K562 (cell line): ENCODE measurements at regions not wholly inside any gene's neighbourhood (a gene's known extent, or its start where the extent isn't known, plus 50 kb on each side); places are given as distances from the start of the nearest gene placed in this dataset.

ENCODE experiments used
- ATAC-seq: fragments of 200-7000 bp; cut with Tn5 transposase; 3 replicates; pipeline ENCODE4 v1.9.1; 2020; ENCODE audit warnings: moderate library complexity
- BruUV-seq: library from RNA; stranded (reverse); fragments of 400-500 nt; replicated peaks from 2 replicates; lab custom pipeline; 2021; lab: Mats Ljungman, UMichigan
- CTCF ChIA-PET: fragments of 300-600 bp; formaldehyde crosslinking; extraction: SDS; loops from one replicate; lab custom pipeline; 2021; ENCODE audit warnings: low intra/inter-chr PET ratio; lab: Yijun Ruan, JAX
- POLR2A ChIA-PET: fragments of 300-600, 350-650 bp; sonication (Branson Sonifier 250); formaldehyde crosslinking; extraction: SDS; loops from one replicate; lab custom pipeline; 2021; ENCODE audit warnings: antibody characterized with exemption, inconsistent platforms; lab: Yijun Ruan, JAX
- DNase-seq, 4 experiments: peaks; one replicate each; pipeline versions ENCODE4 v3.0.0 to v3.0.0-alpha.2; 2011 to 2018; ENCODE audit warnings: low spot score in 3 of 4, mixed read lengths in 3 of 4; ENCODE audit errors: extremely low read depth in 1 of 4
- FAIRE-seq: peaks from 2 replicates; lab custom pipeline; 2011; peaks lifted over from hg19 to GRCh38; lab: Jason Lieb, UNC
- H2AFZ ChIP-seq: 2 replicates; pipeline ENCODE4 v1.6.0; 2011; ENCODE audit warnings: low read depth, low read length, control low read depth, inconsistent platforms
- H3K27ac ChIP-seq: fragments of 200-600 bp; 3 replicates; pipeline ENCODE4 v1.8.0; 2011; ENCODE audit warnings: low read depth, mild to moderate bottlenecking, control low read depth, inconsistent platforms, low read length, moderate library complexity, mixed read lengths; ENCODE audit errors: extremely low read depth
- H3K27me3 ChIP-seq, 2 experiments: fragments of 300-600 bp in 1 of 2; 2 replicates in 1 of 2; 3 replicates in 1 of 2; pipeline versions ENCODE4 v1.6.0 to v1.8.0; 2011; ENCODE audit warnings: inconsistent platforms in 2 of 2, low read length in 2 of 2, mild to moderate bottlenecking in 1 of 2, mixed read lengths in 1 of 2, moderate library complexity in 1 of 2; ENCODE audit not compliant: control insufficient read depth in 2 of 2, insufficient read depth in 2 of 2
- H3K36me3 ChIP-seq: fragments of 300-600 bp; 3 replicates; pipeline ENCODE4 v1.8.0; 2011; ENCODE audit warnings: mild to moderate bottlenecking, low read length, inconsistent platforms; ENCODE audit not compliant: control insufficient read depth, insufficient read depth
- H3K4me1 ChIP-seq, 2 experiments: fragments of 200-600 bp in 1 of 2; replicated peaks in 1 of 2; 2 replicates in 1 of 2; 3 replicates in 1 of 2; pipeline versions ENCODE4 v1.5.1 to v1.8.0; 2011; ENCODE audit warnings: inconsistent platforms in 2 of 2, low read length in 2 of 2, mild to moderate bottlenecking in 1 of 2, mixed read lengths in 1 of 2, moderate library complexity in 1 of 2; ENCODE audit not compliant: control insufficient read depth in 2 of 2, insufficient read depth in 2 of 2
- H3K4me2 ChIP-seq: 2 replicates; pipeline ENCODE4 v1.6.1; 2011; ENCODE audit warnings: low read length, control low read depth, inconsistent platforms, mixed read lengths; ENCODE audit not compliant: insufficient read depth
- H3K4me3 ChIP-seq: fragments of 200-600 bp; sonication (generic), shearing (Covaris generic); 2 replicates; pipeline ENCODE4 v1.5.1; 2016; ENCODE audit warnings: control low read depth, inconsistent platforms
- H3K79me2 ChIP-seq: fragments of 200-600 bp; 3 replicates; pipeline ENCODE4 v1.8.0; 2011; ENCODE audit warnings: low read length, inconsistent platforms; ENCODE audit not compliant: control insufficient read depth, insufficient read depth
- H3K9ac ChIP-seq, 2 experiments: 2 replicates each; pipeline versions ENCODE4 v1.6.0 to v1.6.1; 2011; ENCODE audit warnings: low read depth in 2 of 2, low read length in 2 of 2, control low read depth in 1 of 2, inconsistent platforms in 1 of 2, mild to moderate bottlenecking in 1 of 2, mixed read lengths in 1 of 2; ENCODE audit not compliant: insufficient read depth in 1 of 2
- H3K9me1 ChIP-seq: one replicate; pipeline ENCODE4 v1.6.0; 2011; ENCODE audit warnings: inconsistent platforms, mild to moderate bottlenecking, low read length, moderate library complexity; ENCODE audit not compliant: control insufficient read depth, insufficient read depth
- H3K9me3 ChIP-seq: replicated peaks from 2 replicates; pipeline ENCODE4 v1.5.1; 2011; ENCODE audit warnings: low read depth, low read length, inconsistent platforms; ENCODE audit not compliant: control insufficient read depth, insufficient read depth
- H4K20me1 ChIP-seq: replicated peaks from 2 replicates; pipeline ENCODE4 v1.6.1; 2011; ENCODE audit warnings: low read length, inconsistent platforms, mixed read lengths; ENCODE audit not compliant: control insufficient read depth, insufficient read depth
- HNRNPLL ChIP-seq: fragments of 200-400 bp; formaldehyde crosslinking; IDR thresholded peaks from 2 replicates; pipeline ENCODE4 v1.6.1; 2017; ENCODE audit warnings: low read length, low read depth, mild to moderate bottlenecking; ENCODE audit not compliant: poor library complexity, severe bottlenecking
- MAZ ChIP-seq, 2 experiments: fragments of 450-650 bp in 1 of 2; sonication (generic) in 1 of 2; formaldehyde crosslinking; IDR thresholded peaks in 1 of 2; conservative IDR thresholded peaks in 1 of 2; 2 replicates each; pipeline versions ENCODE4 v1.4.0 to v1.5.0; 2020; ENCODE audit warnings: mild to moderate bottlenecking in 1 of 2, missing genetic modification reagents in 1 of 2
- RHOXF2B ChIP-seq: fragments of 250-450 bp; sonication (Bioruptor Pico); conservative IDR thresholded peaks from 2 replicates; pipeline ENCODE4 v1.5.1; 2021
- YY1 ChIP-seq, 3 experiments: IDR thresholded peaks; 2 replicates each; pipeline ENCODE4 v1.6.1; 2011; ENCODE audit warnings: low read length in 2 of 3, mild to moderate bottlenecking in 2 of 3, moderate library complexity in 2 of 3, borderline replicate concordance in 1 of 3, control low read depth in 1 of 3, low read depth in 1 of 3; ENCODE audit not compliant: insufficient read depth in 3 of 3, insufficient replicate concordance in 2 of 3, control insufficient read depth in 1 of 3, insufficient read length in 1 of 3; ENCODE audit errors: extremely low read depth in 1 of 3
- WGBS: fragments of 100-300 bp; shearing (Covaris generic); methylation state at CpG from one replicate; pipeline ENCODE4 v1.1.6; 2016; ENCODE audit warnings: low coverage, mixed read lengths; ENCODE audit not compliant: insufficient coverage; ENCODE audit errors: missing lambda C conversion rate; 5-methylcytosine and 5-hydroxymethylcytosine counted together
- in situ Hi-C: fragments of 300-500 bp; cut with MboI; formaldehyde crosslinking; loops from 4 replicates; pipeline ENCODE4 v1.15.0; 2018; ENCODE audit warnings: inconsistent platforms, mixed read lengths
- intact Hi-C: fragments of 100-400 bp; cut with micrococcal nuclease; formaldehyde crosslinking; loops from 2 replicates; pipeline ENCODE4 v1.14.2; 2022
- TF ChIP-seq, protein P1 (sequence below): sonication (generic); formaldehyde crosslinking; IDR thresholded peaks from 2 replicates; pipeline ENCODE4 v1.8.1; 2023; ENCODE audit warnings: missing genetic modification reagents, mild to moderate bottlenecking, borderline replicate concordance

DNA sequence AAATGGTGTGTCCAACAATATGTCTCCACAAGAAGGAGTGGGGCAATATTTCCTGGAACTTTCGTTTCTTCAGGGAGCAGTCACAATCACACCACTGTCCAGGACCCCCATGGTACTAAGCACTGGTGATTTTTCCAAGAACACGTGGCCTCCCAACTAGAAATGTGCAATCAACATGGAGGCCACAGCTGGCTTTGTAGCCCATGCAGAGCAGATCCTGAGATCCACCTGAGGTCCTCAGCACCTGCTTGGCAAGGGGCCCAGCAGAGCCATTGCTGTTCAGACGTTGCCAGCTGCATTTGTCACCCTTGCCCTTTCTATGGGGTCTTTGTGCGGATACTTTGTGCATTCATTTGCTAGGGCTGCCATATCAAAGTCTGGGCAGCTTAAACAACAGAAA, 334.5 kb upstream of the IRX4 start:
- Histone ChIP-seq H2AFZ (no peak overlapping the region), H3K9me1 (no peaks in the 10 kb centered on the region), H3K4me3 (no peak overlapping the region), H3K36me3 (no peaks in the 10 kb centered on the region), H3K9me3 (no peaks in the 10 kb centered on the region), H3K9ac (no peak overlapping the region), H3K27ac (no peak overlapping the region), H3K27me3 (peaks cover 8 to 43% of the 10 kb centered on the region in 2 experiments; a peak in 4 of 5 replicates), H3K4me1 (no peaks in the 10 kb centered on the region), H4K20me1 (no peaks in the 10 kb centered on the region), H3K4me2 (no peak overlapping the region), H3K79me2 (no peaks in the 10 kb centered on the region)
- no peak for DNase-seq
- CTCF ChIA-PET = no interaction called here
- FAIRE-seq = no peak
- in situ Hi-C loops = no loop called here
- WGBS = 2% methylated on average over 4 of the region's 4 CpGs
- ATAC-seq = no peak
- no TSS peak for BruUV-seq
- POLR2A ChIA-PET = interaction anchor here (0.6 kb wide), 1 partner anchor 485 kb away, joined by 3 read pairs; no protein-coding TSS in a partner anchor
- TF ChIP-seq HNRNPLL (no peak), RHOXF2B (CRISPR knock-in tag) (no peak), YY1 (IDR thresholded peaks at IDR 0.05; ENCODE audit: borderline replicate concordance in 1 of 3, control insufficient read depth in 1 of 3, extremely low read depth in 1 of 3, insufficient read depth in 3 of 3, insufficient read length in 1 of 3, insufficient replicate concordance in 2 of 3, low read depth in 1 of 3, low read length in 2 of 3) (no peak), MAZ (CRISPR knock-in tag; conservative IDR thresholded peaks at IDR 0.05 in 1 of 2, IDR thresholded peaks at IDR 0.05 in 1 of 2) (no peak)
- TF ChIP-seq, protein P1, sequence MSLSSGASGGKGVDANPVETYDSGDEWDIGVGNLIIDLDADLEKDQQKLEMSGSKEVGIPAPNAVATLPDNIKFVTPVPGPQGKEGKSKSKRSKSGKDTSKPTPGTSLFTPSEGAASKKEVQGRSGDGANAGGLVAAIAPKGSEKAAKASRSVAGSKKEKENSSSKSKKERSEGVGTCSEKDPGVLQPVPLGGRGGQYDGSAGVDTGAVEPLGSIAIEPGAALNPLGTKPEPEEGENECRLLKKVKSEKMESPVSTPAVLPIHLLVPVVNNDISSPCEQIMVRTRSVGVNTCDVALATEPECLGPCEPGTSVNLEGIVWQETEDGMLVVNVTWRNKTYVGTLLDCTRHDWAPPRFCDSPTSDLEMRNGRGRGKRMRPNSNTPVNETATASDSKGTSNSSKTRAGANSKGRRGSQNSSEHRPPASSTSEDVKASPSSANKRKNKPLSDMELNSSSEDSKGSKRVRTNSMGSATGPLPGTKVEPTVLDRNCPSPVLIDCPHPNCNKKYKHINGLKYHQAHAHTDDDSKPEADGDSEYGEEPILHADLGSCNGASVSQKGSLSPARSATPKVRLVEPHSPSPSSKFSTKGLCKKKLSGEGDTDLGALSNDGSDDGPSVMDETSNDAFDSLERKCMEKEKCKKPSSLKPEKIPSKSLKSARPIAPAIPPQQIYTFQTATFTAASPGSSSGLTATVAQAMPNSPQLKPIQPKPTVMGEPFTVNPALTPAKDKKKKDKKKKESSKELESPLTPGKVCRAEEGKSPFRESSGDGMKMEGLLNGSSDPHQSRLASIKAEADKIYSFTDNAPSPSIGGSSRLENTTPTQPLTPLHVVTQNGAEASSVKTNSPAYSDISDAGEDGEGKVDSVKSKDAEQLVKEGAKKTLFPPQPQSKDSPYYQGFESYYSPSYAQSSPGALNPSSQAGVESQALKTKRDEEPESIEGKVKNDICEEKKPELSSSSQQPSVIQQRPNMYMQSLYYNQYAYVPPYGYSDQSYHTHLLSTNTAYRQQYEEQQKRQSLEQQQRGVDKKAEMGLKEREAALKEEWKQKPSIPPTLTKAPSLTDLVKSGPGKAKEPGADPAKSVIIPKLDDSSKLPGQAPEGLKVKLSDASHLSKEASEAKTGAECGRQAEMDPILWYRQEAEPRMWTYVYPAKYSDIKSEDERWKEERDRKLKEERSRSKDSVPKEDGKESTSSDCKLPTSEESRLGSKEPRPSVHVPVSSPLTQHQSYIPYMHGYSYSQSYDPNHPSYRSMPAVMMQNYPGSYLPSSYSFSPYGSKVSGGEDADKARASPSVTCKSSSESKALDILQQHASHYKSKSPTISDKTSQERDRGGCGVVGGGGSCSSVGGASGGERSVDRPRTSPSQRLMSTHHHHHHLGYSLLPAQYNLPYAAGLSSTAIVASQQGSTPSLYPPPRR = no peak
- intact Hi-C loops = no loop called here
